ENCODE measurements at regions not wholly inside any gene's neighbourhood (a gene's known extent, or its start where the extent isn't known, plus 50 kb on each side); places are given as distances from the start of the nearest gene placed in this dataset.

GRCh38 chr16:54521327-54521726 is 234.7 kb upstream of the IRX3 start:
- Histone ChIP-seq H3K4me2 (0 out of 2 replicates have a peak overlapping the region, but pooled peaks have one; percentile 31), H3K27ac (ENCODE audit: low read depth) (no peak overlapping the region), H3K27me3 (ENCODE audit: insufficient read depth) (no peaks in the 10 kb centered on the region), H3K9me2 (ENCODE audit: insufficient read depth) (no peaks in the 10 kb centered on the region), H3K36me3 (ENCODE audit: insufficient read depth) (no peaks in the 10 kb centered on the region), H3F3A (replicated peaks; ENCODE audit: low read depth) (no peaks in the 10 kb centered on the region), H3K79me2 (replicated peaks; ENCODE audit: insufficient read depth) (no peaks in the 10 kb centered on the region), H2AFZ (no peak overlapping the region), H3K4me1 (ENCODE audit: insufficient read depth) (peaks cover 26% of the 10 kb centered on the region), H4K20me1 (replicated peaks; ENCODE audit: insufficient read depth) (no peaks in the 10 kb centered on the region), H3K4me3 (no peak overlapping the region)
- DNase-seq (ENCODE audit: low spot score) (no peak), ATAC-seq (no peak)
- TF ChIP-seq ZNF331 (CRISPR knock-in tag; IDR thresholded peaks at IDR 0.05; ENCODE audit: low read depth) (no peak), ZNF114 (CRISPR knock-in tag; IDR thresholded peaks at IDR 0.05) (no peak), EZH2phosphoT487 (IDR thresholded peaks at IDR 0.05; ENCODE audit: unreplicated experiment) (no peak), STAT1 (IDR thresholded peaks at IDR 0.05; ENCODE audit: unreplicated experiment) (no peak)
- TF ChIP-seq, protein P1, sequence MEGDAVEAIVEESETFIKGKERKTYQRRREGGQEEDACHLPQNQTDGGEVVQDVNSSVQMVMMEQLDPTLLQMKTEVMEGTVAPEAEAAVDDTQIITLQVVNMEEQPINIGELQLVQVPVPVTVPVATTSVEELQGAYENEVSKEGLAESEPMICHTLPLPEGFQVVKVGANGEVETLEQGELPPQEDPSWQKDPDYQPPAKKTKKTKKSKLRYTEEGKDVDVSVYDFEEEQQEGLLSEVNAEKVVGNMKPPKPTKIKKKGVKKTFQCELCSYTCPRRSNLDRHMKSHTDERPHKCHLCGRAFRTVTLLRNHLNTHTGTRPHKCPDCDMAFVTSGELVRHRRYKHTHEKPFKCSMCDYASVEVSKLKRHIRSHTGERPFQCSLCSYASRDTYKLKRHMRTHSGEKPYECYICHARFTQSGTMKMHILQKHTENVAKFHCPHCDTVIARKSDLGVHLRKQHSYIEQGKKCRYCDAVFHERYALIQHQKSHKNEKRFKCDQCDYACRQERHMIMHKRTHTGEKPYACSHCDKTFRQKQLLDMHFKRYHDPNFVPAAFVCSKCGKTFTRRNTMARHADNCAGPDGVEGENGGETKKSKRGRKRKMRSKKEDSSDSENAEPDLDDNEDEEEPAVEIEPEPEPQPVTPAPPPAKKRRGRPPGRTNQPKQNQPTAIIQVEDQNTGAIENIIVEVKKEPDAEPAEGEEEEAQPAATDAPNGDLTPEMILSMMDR (conservative IDR thresholded peaks at IDR 0.05; ENCODE audit: low read depth in 2 of 2) = no peak
- Mint-ChIP-seq H3K27me3 (ENCODE audit: insufficient read depth, low read depth, poor library complexity) (no peaks in the 10 kb centered on the region), H3K36me3 (ENCODE audit: low read depth) (peaks cover 12% of the 10 kb centered on the region; the same call in 2 of the 3 replicates), H3K27ac (no peak overlapping the region), H3K4me3 (no peak overlapping the region), H3K9me3 (peaks cover 19% of the 10 kb centered on the region), H3K4me1 (peaks cover 5% of the 10 kb centered on the region; the same call in 1 of the 3 replicates)

DNA sequence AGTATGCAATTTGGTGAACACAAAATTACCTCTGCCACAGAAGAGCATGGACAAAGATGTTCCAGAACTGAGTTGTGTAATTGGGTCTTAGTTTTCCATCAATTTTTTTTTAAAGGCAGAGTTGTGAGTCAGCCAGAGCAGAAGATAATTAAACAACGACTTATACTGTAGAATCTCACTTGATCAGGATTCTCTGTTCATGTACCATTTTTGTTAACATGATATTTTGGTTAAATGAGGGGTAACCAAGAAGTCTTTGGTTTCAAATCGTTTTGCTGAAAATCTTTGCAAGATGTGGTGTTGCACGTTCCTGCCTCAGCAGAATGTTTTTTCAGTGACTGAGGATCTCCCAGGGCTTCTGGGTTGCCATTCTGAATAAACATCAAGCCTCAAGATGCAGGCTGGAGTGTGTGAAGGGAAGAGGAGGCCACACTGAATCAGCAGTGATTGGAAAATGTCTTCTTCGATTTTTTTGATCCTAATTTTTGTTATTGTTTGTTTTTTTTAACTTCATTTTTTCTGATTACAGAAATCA is 232.6 kb upstream of the IRX3 start:
- Histone ChIP-seq H3K36me3 (ENCODE audit: insufficient read depth) (no peaks in the 10 kb centered on the region), H2AFZ (no peak overlapping the region), H3K4me1 (ENCODE audit: insufficient read depth) (peaks cover 26% of the 10 kb centered on the region), H3K27me3 (ENCODE audit: insufficient read depth) (no peaks in the 10 kb centered on the region), H4K20me1 (replicated peaks; ENCODE audit: insufficient read depth) (no peaks in the 10 kb centered on the region), H3K9me2 (ENCODE audit: insufficient read depth) (no peaks in the 10 kb centered on the region), H3K27ac (ENCODE audit: low read depth) (no peak overlapping the region), H3F3A (replicated peaks; ENCODE audit: low read depth) (no peaks in the 10 kb centered on the region), H3K79me2 (replicated peaks; ENCODE audit: insufficient read depth) (no peaks in the 10 kb centered on the region), H3K4me3 (no peak overlapping the region), H3K4me2 (no peak overlapping the region)
- Mint-ChIP-seq H3K36me3 (ENCODE audit: low read depth) (no peaks in the 10 kb centered on the region), H3K4me1 (peaks cover 5% of the 10 kb centered on the region; the same call in 1 of the 3 replicates), H3K4me3 (no peak overlapping the region), H3K9me3 (peaks cover 3% of the 10 kb centered on the region; the same call in 1 of the 3 replicates), H3K27me3 (ENCODE audit: insufficient read depth, low read depth, poor library complexity) (no peaks in the 10 kb centered on the region), H3K27ac (no peak overlapping the region)
- DNase-seq (ENCODE audit: low spot score) (no peak), ATAC-seq (no peak)
- TF ChIP-seq, protein P2, sequence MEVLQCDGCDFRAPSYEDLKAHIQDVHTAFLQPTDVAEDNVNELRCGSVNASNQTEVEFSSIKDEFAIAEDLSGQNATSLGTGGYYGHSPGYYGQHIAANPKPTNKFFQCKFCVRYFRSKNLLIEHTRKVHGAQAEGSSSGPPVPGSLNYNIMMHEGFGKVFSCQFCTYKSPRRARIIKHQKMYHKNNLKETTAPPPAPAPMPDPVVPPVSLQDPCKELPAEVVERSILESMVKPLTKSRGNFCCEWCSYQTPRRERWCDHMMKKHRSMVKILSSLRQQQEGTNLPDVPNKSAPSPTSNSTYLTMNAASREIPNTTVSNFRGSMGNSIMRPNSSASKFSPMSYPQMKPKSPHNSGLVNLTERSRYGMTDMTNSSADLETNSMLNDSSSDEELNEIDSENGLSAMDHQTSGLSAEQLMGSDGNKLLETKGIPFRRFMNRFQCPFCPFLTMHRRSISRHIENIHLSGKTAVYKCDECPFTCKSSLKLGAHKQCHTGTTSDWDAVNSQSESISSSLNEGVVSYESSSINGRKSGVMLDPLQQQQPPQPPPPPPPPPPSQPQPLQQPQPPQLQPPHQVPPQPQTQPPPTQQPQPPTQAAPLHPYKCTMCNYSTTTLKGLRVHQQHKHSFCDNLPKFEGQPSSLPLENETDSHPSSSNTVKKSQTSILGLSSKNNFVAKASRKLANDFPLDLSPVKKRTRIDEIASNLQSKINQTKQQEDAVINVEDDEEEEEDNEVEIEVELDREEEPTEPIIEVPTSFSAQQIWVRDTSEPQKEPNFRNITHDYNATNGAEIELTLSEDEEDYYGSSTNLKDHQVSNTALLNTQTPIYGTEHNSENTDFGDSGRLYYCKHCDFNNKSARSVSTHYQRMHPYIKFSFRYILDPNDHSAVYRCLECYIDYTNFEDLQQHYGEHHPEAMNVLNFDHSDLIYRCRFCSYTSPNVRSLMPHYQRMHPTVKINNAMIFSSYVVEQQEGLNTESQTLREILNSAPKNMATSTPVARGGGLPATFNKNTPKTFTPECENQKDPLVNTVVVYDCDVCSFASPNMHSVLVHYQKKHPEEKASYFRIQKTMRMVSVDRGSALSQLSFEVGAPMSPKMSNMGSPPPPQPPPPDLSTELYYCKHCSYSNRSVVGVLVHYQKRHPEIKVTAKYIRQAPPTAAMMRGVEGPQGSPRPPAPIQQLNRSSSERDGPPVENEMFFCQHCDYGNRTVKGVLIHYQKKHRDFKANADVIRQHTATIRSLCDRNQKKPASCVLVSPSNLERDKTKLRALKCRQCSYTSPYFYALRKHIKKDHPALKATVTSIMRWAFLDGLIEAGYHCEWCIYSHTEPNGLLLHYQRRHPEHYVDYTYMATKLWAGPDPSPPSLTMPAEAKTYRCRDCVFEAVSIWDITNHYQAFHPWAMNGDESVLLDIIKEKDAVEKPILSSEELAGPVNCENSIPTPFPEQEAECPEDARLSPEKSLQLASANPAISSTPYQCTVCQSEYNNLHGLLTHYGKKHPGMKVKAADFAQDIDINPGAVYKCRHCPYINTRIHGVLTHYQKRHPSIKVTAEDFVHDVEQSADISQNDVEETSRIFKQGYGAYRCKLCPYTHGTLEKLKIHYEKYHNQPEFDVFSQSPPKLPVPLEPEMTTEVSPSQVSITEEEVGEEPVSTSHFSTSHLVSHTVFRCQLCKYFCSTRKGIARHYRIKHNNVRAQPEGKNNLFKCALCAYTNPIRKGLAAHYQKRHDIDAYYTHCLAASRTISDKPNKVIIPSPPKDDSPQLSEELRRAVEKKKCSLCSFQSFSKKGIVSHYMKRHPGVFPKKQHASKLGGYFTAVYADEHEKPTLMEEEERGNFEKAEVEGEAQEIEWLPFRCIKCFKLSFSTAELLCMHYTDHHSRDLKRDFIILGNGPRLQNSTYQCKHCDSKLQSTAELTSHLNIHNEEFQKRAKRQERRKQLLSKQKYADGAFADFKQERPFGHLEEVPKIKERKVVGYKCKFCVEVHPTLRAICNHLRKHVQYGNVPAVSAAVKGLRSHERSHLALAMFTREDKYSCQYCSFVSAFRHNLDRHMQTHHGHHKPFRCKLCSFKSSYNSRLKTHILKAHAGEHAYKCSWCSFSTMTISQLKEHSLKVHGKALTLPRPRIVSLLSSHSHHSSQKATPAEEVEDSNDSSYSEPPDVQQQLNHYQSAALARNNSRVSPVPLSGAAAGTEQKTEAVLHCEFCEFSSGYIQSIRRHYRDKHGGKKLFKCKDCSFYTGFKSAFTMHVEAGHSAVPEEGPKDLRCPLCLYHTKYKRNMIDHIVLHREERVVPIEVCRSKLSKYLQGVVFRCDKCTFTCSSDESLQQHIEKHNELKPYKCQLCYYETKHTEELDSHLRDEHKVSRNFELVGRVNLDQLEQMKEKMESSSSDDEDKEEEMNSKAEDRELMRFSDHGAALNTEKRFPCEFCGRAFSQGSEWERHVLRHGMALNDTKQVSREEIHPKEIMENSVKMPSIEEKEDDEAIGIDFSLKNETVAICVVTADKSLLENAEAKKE (CRISPR knock-in tag; IDR thresholded peaks at IDR 0.05) = no peak
- no peak for TF ChIP-seq STAT1 (IDR thresholded peaks at IDR 0.05; ENCODE audit: unreplicated experiment)
- TF ChIP-seq EZH2 (IDR thresholded peaks at IDR 0.05; ENCODE audit: low read depth, unreplicated experiment) = no peak
- TF ChIP-seq, protein P1 (conservative IDR thresholded peaks at IDR 0.05; ENCODE audit: low read depth in 2 of 2) = no peak
- no peak for TF ChIP-seq ETS1 (IDR thresholded peaks at IDR 0.05)
